AG04449 (cell line): ENCODE measurements at regions not wholly inside any gene's neighbourhood (a gene's known extent, or its start where the extent isn't known, plus 50 kb on each side); places are given as distances from the start of the nearest gene placed in this dataset.

Experiments
- CTCF ChIA-PET: fragments of 350-600 bp; formaldehyde crosslinking; extraction: SDS; loops from one replicate; lab custom pipeline; 2021; ENCODE audit warnings: antibody characterized with exemption; lab: Yijun Ruan, JAX
- POLR2A ChIA-PET: fragments of 400-600, 350-600 bp; formaldehyde crosslinking; extraction: SDS; loops from one replicate; lab custom pipeline; 2020; ENCODE audit warnings: antibody characterized with exemption, inconsistent platforms; lab: Yijun Ruan, JAX
- DNase-seq: peaks from one replicate; pipeline ENCODE4 v3.0.0-alpha.2; 2010; ENCODE audit warnings: low read depth, low spot score
- H3K4me3 ChIP-seq: 2 replicates; pipeline ENCODE4 v1.5.1; 2011; ENCODE audit warnings: low read depth, mild to moderate bottlenecking, control low read depth, low read length
- CTCF ChIP-seq: IDR thresholded peaks from one replicate; pipeline ENCODE4 v1.5.1; 2011; ENCODE audit warnings: mild to moderate bottlenecking, moderate library complexity, low read length, control low read depth, inconsistent platforms; ENCODE audit not compliant: insufficient read depth; ENCODE audit errors: missing control alignments

- POLR2A ChIA-PET: no interaction called here
- CTCF ChIA-PET: interaction anchor here (1.1 kb wide), 1 partner anchor 13 kb away, joined by 3 read pairs; no protein-coding TSS in a partner anchor
- no peak for DNase-seq
These were observed 131.2 kb downstream of the PFDN4 start for GRCh38 chr20:54339093-54339492.

GRCh38 chr20:54340206-54340605 lies 132.3 kb downstream of the PFDN4 start:
- TF ChIP-seq CTCF: no peak
- no peak for DNase-seq
- ChIA-PET POLR2A (no interaction called here), CTCF (interaction anchor here (1.0 to 1.4 kb wide), 4 partner anchors 9 to 132 kb away, joined by 3 to 5 read pairs (median 3); partner anchors contain the start of gene PFDN4)
- no peak overlapping the region; the same call in 1 of the 2 replicates for H3K4me3 ChIP-seq

More at GRCh38 chr20:54339093-54339492, 131.2 kb downstream of the PFDN4 start:
- H3K4me3 ChIP-seq: no peak overlapping the region
- TF ChIP-seq CTCF: no peak

- ChIA-PET POLR2A (no interaction called here), CTCF (interaction anchor here (1.0 to 1.4 kb wide), 3 partner anchors 9 to 133 kb away, joined by 3 to 5 read pairs (median 3); partner anchors contain the start of gene PFDN4)
- peak; percentile 63 for DNase-seq
- peak overlapping the region; percentile 3 for H3K4me3 ChIP-seq
- TF ChIP-seq CTCF: no peak
These were observed 132.8 kb downstream of the PFDN4 start for GRCh38 chr20:54340667-54341081.

GRCh38 chr20:54342258-54342920 lies 133.0 kb upstream of the DOK5 start:
- POLR2A ChIA-PET: no interaction called here
- no peak for TF ChIP-seq CTCF
- no peak for DNase-seq
- no peak overlapping the region for H3K4me3 ChIP-seq
- CTCF ChIA-PET: no interaction called here

GRCh38 chr20:54343099-54343498 lies 132.3 kb upstream of the DOK5 start:
- H3K4me3 ChIP-seq: no peak overlapping the region
- ChIA-PET POLR2A (no interaction called here), CTCF (no interaction called here)
- TF ChIP-seq CTCF: no peak
- no peak for DNase-seq

- no peak for TF ChIP-seq CTCF
- no peak for DNase-seq
- H3K4me3 ChIP-seq: no peak overlapping the region
- ChIA-PET CTCF (no interaction called here), POLR2A (no interaction called here)
These were observed 131.8 kb upstream of the DOK5 start for GRCh38 chr20:54343634-54344033.
